HEK293 (cell line): ENCODE measurements at regions not wholly inside any gene's neighbourhood (a gene's known extent, or its start where the extent isn't known, plus 50 kb on each side); places are given as distances from the start of the nearest gene placed in this dataset.
A peak's percentile ranks its signal among the peaks of the same experiment; 100 is the strongest.

Experiments
- CTCF ChIA-PET: fragments of 350-600 bp; formaldehyde crosslinking; extraction: SDS; loops from one replicate; lab custom pipeline; 2021; ENCODE audit warnings: antibody characterized with exemption; lab: Yijun Ruan, JAX
- POLR2A ChIA-PET: fragments of 300-600 bp; formaldehyde crosslinking; extraction: SDS; loops from one replicate; lab custom pipeline; 2020; ENCODE audit warnings: antibody characterized with exemption, inconsistent platforms; lab: Yijun Ruan, JAX
- H3K27ac ChIP-seq: fragments of 200-500 bp; sonication (Bioruptor generic); 2 replicates; pipeline ENCODE4 v1.5.1; 2014; ENCODE audit warnings: low read depth, low read length, control low read depth, inconsistent platforms; ENCODE audit errors: extremely low read depth
- H3K36me3 ChIP-seq, 2 experiments: fragments of 200-500 bp in 1 of 2; sonication (Bioruptor generic) in 1 of 2; 1 replicate in 1 of 2; 2 replicates in 1 of 2; pipeline ENCODE4 v1.5.1; 2014 to 2017; ENCODE audit warnings: inconsistent platforms in 2 of 2, low read length in 2 of 2; ENCODE audit not compliant: control insufficient read depth in 2 of 2, insufficient read depth in 1 of 2
- H3K4me1 ChIP-seq: fragments of 200-500 bp; sonication (Bioruptor generic); 2 replicates; pipeline ENCODE4 v1.5.1; 2014; ENCODE audit warnings: mild to moderate bottlenecking, low read length, inconsistent platforms; ENCODE audit not compliant: control insufficient read depth, insufficient read depth
- H3K4me3 ChIP-seq: 2 replicates; pipeline ENCODE4 v1.5.1; 2011; ENCODE audit warnings: low read depth, mild to moderate bottlenecking, control low read depth, low read length, moderate library complexity
- H3K9me3 ChIP-seq: fragments of 200-500 bp; sonication (Bioruptor generic); 2 replicates; pipeline ENCODE4 v1.5.1; 2014; ENCODE audit warnings: low read depth, low read length, inconsistent platforms; ENCODE audit not compliant: control insufficient read depth, insufficient read depth
- GLIS2 ChIP-seq: fragments of 450-650 bp; formaldehyde crosslinking; IDR thresholded peaks from 2 replicates; pipeline ENCODE4 v1.5.1; 2016; ENCODE audit warnings: missing biosample characterization, missing genetic modification characterization
- SCRT2 ChIP-seq: fragments of 450-650 bp; formaldehyde crosslinking; IDR thresholded peaks from 2 replicates; pipeline ENCODE4 v1.5.1; 2016; ENCODE audit warnings: missing biosample characterization, missing genetic modification characterization
- ZBTB7A ChIP-seq: fragments of 450-650 bp; formaldehyde crosslinking; IDR thresholded peaks from 2 replicates; pipeline ENCODE4 v1.5.1; 2016; ENCODE audit warnings: low read depth, missing biosample characterization, missing genetic modification characterization
- ZNF10 ChIP-seq: fragments of 450-650 bp; formaldehyde crosslinking; IDR thresholded peaks from 2 replicates; pipeline ENCODE4 v1.5.1; 2017; ENCODE audit warnings: missing biosample characterization, missing genetic modification characterization
- ZNF121 ChIP-seq: fragments of 450-650 bp; formaldehyde crosslinking; IDR thresholded peaks from 2 replicates; pipeline ENCODE4 v1.5.1; 2016; ENCODE audit warnings: missing biosample characterization, missing genetic modification characterization
- ZNF133 ChIP-seq: fragments of 450-650 bp; formaldehyde crosslinking; IDR thresholded peaks from 2 replicates; pipeline ENCODE4 v1.5.1; 2016; ENCODE audit warnings: missing biosample characterization, missing genetic modification characterization
- ZNF155 ChIP-seq: fragments of 450-650 bp; formaldehyde crosslinking; IDR thresholded peaks from 2 replicates; pipeline ENCODE4 v1.5.1; 2016; ENCODE audit warnings: missing biosample characterization, missing genetic modification characterization
- ZNF16 ChIP-seq: fragments of 450-650 bp; formaldehyde crosslinking; IDR thresholded peaks from 2 replicates; pipeline ENCODE4 v1.5.1; 2016; ENCODE audit warnings: low read depth, missing biosample characterization, missing genetic modification characterization
- ZNF169 ChIP-seq: fragments of 450-650 bp; formaldehyde crosslinking; IDR thresholded peaks from 2 replicates; pipeline ENCODE4 v1.5.1; 2016; ENCODE audit warnings: missing biosample characterization, missing genetic modification characterization
- ZNF302 ChIP-seq: fragments of 450-650 bp; formaldehyde crosslinking; IDR thresholded peaks from 2 replicates; pipeline ENCODE4 v1.5.1; 2016; ENCODE audit warnings: missing biosample characterization, missing genetic modification characterization, low read depth
- ZNF394 ChIP-seq: fragments of 450-650 bp; formaldehyde crosslinking; IDR thresholded peaks from 2 replicates; pipeline ENCODE4 v1.5.1; 2016; ENCODE audit warnings: missing biosample characterization, missing genetic modification characterization, mild to moderate bottlenecking, moderate library complexity, borderline replicate concordance
- ZNF514 ChIP-seq: fragments of 450-650 bp; formaldehyde crosslinking; IDR thresholded peaks from 2 replicates; pipeline ENCODE4 v1.5.1; 2016; ENCODE audit warnings: missing biosample characterization, missing genetic modification characterization
- ZNF529 ChIP-seq: fragments of 450-650 bp; formaldehyde crosslinking; IDR thresholded peaks from 2 replicates; pipeline ENCODE4 v1.5.1; 2017; ENCODE audit warnings: missing genetic modification characterization, missing biosample characterization; ENCODE audit not compliant: insufficient replicate concordance
- ZNF747 ChIP-seq: fragments of 450-650 bp; formaldehyde crosslinking; IDR thresholded peaks from 2 replicates; pipeline ENCODE4 v1.5.1; 2016; ENCODE audit warnings: missing biosample characterization, missing genetic modification characterization
- TF ChIP-seq, protein P1 (sequence below): fragments of 450-650 bp; formaldehyde crosslinking; IDR thresholded peaks from 2 replicates; pipeline ENCODE4 v1.5.1; 2016; ENCODE audit warnings: missing biosample characterization, missing genetic modification characterization, borderline replicate concordance
- TF ChIP-seq, protein P2 (sequence below): fragments of 450-650 bp; formaldehyde crosslinking; IDR thresholded peaks from 2 replicates; pipeline ENCODE4 v1.5.1; 2016; ENCODE audit warnings: missing biosample characterization, missing genetic modification characterization
- TF ChIP-seq, protein P3 (sequence below): fragments of 450-650 bp; formaldehyde crosslinking; IDR thresholded peaks from 2 replicates; pipeline ENCODE4 v1.5.1; 2016; ENCODE audit warnings: missing biosample characterization, missing genetic modification characterization
- TF ChIP-seq, protein P4 (sequence below): fragments of 450-650 bp; formaldehyde crosslinking; IDR thresholded peaks from 2 replicates; pipeline ENCODE4 v1.5.1; 2016; ENCODE audit warnings: missing biosample characterization, missing genetic modification characterization, low read depth

DNA sequence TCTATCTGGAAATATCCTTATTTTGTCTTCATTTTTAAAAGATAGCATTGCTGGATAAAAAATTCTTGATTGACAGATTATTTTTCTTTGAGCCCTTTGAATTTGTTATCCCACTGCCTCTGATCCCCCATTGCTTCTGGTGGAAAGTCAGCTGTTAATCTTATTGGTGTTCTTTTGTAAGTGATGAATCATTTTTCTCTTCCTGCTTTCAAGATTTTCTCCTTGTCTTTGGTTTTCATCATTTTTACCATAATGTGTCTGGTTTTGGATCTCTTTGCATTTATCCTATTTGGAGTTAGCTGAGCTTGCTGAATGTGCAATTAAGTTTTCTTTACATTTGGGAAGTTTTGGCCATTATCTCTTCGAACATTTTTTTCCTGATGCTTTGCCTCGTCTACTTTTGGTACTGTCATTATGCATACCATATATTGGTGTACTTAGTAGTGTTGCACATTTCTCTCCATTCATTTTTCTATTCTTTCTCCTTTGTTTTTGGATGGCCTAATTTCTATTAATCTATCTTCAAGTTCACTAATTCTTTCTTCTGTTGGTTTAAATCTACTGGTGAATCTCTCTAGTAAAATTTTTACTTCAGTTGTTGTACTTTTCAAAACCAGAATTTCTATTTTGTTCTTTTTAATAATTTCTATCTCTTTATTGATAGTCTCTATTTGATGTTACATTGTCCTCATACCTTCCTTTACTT is 440.0 kb upstream of the PROK2 start (continued):
- TF ChIP-seq ZNF169 (tag by site-specific recombination) (no peak), ZNF514 (no peak), ZNF529 (tag by site-specific recombination) (peak; percentile 66), SCRT2 (tag by site-specific recombination) (no peak)
- TF ChIP-seq, protein P1, sequence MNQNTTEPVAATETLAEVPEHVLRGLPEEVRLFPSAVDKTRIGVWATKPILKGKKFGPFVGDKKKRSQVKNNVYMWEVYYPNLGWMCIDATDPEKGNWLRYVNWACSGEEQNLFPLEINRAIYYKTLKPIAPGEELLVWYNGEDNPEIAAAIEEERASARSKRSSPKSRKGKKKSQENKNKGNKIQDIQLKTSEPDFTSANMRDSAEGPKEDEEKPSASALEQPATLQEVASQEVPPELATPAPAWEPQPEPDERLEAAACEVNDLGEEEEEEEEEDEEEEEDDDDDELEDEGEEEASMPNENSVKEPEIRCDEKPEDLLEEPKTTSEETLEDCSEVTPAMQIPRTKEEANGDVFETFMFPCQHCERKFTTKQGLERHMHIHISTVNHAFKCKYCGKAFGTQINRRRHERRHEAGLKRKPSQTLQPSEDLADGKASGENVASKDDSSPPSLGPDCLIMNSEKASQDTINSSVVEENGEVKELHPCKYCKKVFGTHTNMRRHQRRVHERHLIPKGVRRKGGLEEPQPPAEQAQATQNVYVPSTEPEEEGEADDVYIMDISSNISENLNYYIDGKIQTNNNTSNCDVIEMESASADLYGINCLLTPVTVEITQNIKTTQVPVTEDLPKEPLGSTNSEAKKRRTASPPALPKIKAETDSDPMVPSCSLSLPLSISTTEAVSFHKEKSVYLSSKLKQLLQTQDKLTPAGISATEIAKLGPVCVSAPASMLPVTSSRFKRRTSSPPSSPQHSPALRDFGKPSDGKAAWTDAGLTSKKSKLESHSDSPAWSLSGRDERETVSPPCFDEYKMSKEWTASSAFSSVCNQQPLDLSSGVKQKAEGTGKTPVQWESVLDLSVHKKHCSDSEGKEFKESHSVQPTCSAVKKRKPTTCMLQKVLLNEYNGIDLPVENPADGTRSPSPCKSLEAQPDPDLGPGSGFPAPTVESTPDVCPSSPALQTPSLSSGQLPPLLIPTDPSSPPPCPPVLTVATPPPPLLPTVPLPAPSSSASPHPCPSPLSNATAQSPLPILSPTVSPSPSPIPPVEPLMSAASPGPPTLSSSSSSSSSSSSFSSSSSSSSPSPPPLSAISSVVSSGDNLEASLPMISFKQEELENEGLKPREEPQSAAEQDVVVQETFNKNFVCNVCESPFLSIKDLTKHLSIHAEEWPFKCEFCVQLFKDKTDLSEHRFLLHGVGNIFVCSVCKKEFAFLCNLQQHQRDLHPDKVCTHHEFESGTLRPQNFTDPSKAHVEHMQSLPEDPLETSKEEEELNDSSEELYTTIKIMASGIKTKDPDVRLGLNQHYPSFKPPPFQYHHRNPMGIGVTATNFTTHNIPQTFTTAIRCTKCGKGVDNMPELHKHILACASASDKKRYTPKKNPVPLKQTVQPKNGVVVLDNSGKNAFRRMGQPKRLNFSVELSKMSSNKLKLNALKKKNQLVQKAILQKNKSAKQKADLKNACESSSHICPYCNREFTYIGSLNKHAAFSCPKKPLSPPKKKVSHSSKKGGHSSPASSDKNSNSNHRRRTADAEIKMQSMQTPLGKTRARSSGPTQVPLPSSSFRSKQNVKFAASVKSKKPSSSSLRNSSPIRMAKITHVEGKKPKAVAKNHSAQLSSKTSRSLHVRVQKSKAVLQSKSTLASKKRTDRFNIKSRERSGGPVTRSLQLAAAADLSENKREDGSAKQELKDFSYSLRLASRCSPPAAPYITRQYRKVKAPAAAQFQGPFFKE (tag by site-specific recombination), result no peak
- TF ChIP-seq, protein P2, sequence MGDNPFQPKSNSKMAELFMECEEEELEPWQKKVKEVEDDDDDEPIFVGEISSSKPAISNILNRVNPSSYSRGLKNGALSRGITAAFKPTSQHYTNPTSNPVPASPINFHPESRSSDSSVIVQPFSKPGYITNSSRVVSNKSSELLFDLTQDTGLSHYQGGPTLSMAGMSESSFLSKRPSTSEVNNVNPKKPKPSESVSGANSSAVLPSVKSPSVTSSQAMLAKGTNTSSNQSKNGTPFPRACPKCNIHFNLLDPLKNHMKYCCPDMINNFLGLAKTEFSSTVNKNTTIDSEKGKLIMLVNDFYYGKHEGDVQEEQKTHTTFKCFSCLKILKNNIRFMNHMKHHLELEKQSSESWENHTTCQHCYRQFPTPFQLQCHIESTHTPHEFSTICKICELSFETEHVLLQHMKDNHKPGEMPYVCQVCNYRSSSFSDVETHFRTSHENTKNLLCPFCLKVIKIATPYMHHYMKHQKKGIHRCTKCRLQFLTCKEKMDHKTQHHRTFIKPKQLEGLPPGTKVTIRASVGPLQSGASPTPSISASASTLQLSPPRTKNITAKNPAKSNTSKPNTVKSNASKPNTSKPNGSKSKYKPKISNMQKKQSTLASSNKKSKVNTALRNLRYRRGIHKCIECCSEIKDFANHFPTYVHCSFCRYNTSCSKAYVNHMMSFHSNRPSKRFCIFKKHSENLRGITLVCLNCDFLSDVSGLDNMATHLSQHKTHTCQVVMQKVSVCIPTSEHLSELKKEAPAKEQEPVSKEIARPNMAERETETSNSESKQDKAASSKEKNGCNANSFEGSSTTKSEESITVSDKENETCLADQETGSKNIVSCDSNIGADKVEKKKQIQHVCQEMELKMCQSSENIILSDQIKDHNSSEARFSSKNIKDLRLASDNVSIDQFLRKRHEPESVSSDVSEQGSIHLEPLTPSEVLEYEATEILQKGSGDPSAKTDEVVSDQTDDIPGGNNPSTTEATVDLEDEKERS (tag by site-specific recombination), result peak; percentile 81; the same call in 1 of the 2 replicates
- TF ChIP-seq, all 188 proteins: peak for 12

DNA sequence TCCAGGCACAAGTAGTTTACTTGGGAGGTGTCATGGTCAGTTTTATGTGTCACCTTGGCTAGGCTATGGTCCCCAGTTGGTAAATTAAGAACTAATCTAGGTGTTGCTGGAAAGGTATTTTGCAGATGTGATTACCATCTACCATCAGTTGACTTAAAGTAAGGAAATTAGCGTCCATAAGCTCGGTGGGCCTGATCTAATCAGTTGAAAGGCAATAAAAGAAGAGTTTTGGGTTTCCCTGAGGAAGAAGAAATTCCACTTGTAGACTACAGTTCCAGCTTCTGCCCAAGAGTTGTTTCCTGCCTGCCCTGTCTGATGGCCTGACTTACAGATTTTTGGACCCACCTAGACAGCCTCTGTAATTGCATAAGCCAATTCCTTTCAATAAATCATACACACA is 438.7 kb upstream of the PROK2 start:
- ChIA-PET POLR2A (no interaction called here), CTCF (no interaction called here)

DNA sequence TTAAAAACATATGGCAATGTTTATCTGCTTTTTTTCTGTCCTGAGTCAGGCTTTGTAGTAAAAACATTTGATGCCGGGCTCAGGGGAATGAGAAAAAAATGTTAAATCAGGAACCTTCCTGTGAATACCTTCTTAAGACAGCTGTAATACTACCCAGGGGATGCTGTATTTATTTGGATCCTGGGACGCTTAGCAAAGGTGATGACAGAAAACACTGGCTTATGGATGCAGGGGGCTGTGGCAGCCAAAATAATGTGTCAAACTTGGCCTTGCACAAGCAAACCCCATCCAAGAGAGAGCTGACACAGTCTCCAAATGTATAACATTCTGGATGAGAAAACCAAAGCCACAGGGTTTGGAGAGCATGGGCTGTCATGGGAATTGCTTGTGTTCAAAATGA is 438.2 kb upstream of the PROK2 start:
- no peaks in the 10 kb centered on the region for H3K36me3 ChIP-seq
- no peaks in the 10 kb centered on the region for H3K4me1 ChIP-seq
- CTCF ChIA-PET, result no interaction called here
- POLR2A ChIA-PET, result no interaction called here
- no peak for TF ChIP-seq ZNF121 (tag by site-specific recombination)
- TF ChIP-seq, protein P3, sequence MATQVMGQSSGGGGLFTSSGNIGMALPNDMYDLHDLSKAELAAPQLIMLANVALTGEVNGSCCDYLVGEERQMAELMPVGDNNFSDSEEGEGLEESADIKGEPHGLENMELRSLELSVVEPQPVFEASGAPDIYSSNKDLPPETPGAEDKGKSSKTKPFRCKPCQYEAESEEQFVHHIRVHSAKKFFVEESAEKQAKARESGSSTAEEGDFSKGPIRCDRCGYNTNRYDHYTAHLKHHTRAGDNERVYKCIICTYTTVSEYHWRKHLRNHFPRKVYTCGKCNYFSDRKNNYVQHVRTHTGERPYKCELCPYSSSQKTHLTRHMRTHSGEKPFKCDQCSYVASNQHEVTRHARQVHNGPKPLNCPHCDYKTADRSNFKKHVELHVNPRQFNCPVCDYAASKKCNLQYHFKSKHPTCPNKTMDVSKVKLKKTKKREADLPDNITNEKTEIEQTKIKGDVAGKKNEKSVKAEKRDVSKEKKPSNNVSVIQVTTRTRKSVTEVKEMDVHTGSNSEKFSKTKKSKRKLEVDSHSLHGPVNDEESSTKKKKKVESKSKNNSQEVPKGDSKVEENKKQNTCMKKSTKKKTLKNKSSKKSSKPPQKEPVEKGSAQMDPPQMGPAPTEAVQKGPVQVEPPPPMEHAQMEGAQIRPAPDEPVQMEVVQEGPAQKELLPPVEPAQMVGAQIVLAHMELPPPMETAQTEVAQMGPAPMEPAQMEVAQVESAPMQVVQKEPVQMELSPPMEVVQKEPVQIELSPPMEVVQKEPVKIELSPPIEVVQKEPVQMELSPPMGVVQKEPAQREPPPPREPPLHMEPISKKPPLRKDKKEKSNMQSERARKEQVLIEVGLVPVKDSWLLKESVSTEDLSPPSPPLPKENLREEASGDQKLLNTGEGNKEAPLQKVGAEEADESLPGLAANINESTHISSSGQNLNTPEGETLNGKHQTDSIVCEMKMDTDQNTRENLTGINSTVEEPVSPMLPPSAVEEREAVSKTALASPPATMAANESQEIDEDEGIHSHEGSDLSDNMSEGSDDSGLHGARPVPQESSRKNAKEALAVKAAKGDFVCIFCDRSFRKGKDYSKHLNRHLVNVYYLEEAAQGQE (tag by site-specific recombination), result no peak
- TF ChIP-seq ZNF133, result no peak
- no peaks in the 10 kb centered on the region for H3K9me3 ChIP-seq
- no peak overlapping the region for H3K27ac ChIP-seq
- no peak overlapping the region for H3K4me3 ChIP-seq

More for the DNA sequence above, 438.7 kb upstream of the PROK2 start:
- H3K4me3 ChIP-seq, result no peak overlapping the region
- H3K9me3 ChIP-seq, result no peaks in the 10 kb centered on the region
- no peaks in the 10 kb centered on the region for H3K36me3 ChIP-seq
- TF ChIP-seq ZNF10 (tag by site-specific recombination), result peak; percentile 85
- TF ChIP-seq, protein P4, sequence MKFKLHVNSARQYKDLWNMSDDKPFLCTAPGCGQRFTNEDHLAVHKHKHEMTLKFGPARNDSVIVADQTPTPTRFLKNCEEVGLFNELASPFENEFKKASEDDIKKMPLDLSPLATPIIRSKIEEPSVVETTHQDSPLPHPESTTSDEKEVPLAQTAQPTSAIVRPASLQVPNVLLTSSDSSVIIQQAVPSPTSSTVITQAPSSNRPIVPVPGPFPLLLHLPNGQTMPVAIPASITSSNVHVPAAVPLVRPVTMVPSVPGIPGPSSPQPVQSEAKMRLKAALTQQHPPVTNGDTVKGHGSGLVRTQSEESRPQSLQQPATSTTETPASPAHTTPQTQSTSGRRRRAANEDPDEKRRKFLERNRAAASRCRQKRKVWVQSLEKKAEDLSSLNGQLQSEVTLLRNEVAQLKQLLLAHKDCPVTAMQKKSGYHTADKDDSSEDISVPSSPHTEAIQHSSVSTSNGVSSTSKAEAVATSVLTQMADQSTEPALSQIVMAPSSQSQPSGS (tag by site-specific recombination), result no peak
- TF ChIP-seq GLIS2 (tag by site-specific recombination), result no peak
- TF ChIP-seq ZNF16 (tag by site-specific recombination), result no peak
- TF ChIP-seq ZNF155 (tag by site-specific recombination), result no peak
- TF ChIP-seq ZNF302 (tag by site-specific recombination), result no peak
- no peak for TF ChIP-seq ZBTB7A
- TF ChIP-seq ZNF747, result no peak
- no peak for TF ChIP-seq ZNF394
- no peak overlapping the region for H3K27ac ChIP-seq
- no peaks in the 10 kb centered on the region for H3K4me1 ChIP-seq
